NB4 (cell line): ENCODE measurements at regions not wholly inside any gene's neighbourhood (a gene's known extent, or its start where the extent isn't known, plus 50 kb on each side); places are given as distances from the start of the nearest gene placed in this dataset.

ENCODE experiments used
- CTCF ChIP-seq: IDR thresholded peaks from one replicate; pipeline ENCODE4 v1.5.1; 2012; ENCODE audit warnings: low read depth, low read length
- POLR2A ChIP-seq: IDR thresholded peaks from 2 replicates; pipeline ENCODE4 v1.6.1; 2011; ENCODE audit warnings: mild to moderate bottlenecking; ENCODE audit not compliant: insufficient read length; ENCODE audit errors: extremely low read depth

GRCh38 chr2:120421126-120421829, 75.3 kb downstream of the INHBB start:
- TF ChIP-seq CTCF (no peak), POLR2A (no peak)
